ENCODE measurements at regions not wholly inside any gene's neighbourhood (a gene's known extent, or its start where the extent isn't known, plus 50 kb on each side); places are given as distances from the start of the nearest gene placed in this dataset.
A peak's percentile ranks its signal among the peaks of the same experiment; 100 is the strongest.

GRCh38 chr1:58971629-58972140 is 187.8 kb upstream of the JUN start:
- TF ChIP-seq CTCF (IDR thresholded peaks at IDR 0.05), result no peak
- TF ChIP-seq POLR2A (IDR thresholded peaks at IDR 0.05), result peak in 1 of 3 donors; percentile 19
